NCI-H1105 treated with DMSO at 0.1 percent for 48 hours (cell line): ENCODE measurements at regions not wholly inside any gene's neighbourhood (a gene's known extent, or its start where the extent isn't known, plus 50 kb on each side); places are given as distances from the start of the nearest gene placed in this dataset.
"Not testable (repeated sequence)": the region's sequence is repeated elsewhere in the genome, so short reads cannot be mapped to it uniquely, and the experiment has no call there.

Source experiments
- DNase-seq: peaks from one replicate; lab custom pipeline; 2025; lab: John Stamatoyannopoulos, UW

DNA sequence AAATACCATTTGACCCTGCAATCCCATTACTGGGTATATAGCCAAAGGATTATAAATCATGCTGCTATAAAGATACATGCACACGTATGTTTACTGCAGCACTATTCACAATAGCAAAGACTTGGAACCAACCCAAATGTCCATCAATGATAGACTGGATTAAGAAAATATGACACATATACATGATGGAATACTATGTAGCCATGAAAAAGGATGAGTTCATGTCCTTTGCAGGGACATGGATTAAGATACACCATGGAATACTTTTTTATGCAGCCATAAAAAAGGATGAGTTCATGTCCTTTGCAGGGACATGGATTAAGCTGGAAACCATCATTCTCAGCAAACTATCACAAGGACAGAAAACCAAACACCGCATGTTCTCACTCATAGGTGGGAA, 226.8 kb upstream of the CTNND2 start:
- not testable (repeated sequence) for DNase-seq

DNA sequence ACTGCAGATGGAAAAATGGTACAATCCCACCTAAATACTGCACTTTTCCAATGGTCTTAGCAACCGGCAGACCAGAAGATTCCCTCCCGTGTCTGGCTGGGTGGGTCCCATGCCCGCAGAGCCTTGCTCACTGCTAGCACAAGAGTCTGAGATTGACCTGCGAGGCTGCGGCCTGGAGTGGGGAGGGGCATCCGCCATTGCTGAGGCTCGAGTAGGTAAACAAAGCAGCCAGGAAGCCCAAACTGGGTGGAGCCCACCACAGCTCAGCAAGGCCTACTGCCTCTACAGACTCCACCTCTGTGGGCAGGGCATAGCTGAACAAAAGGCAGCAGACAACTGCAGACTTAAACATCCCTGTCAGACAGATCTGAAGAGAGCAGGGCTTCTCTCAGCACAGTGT, 221.6 kb upstream of the CTNND2 start:
- DNase-seq = no peak

DNA sequence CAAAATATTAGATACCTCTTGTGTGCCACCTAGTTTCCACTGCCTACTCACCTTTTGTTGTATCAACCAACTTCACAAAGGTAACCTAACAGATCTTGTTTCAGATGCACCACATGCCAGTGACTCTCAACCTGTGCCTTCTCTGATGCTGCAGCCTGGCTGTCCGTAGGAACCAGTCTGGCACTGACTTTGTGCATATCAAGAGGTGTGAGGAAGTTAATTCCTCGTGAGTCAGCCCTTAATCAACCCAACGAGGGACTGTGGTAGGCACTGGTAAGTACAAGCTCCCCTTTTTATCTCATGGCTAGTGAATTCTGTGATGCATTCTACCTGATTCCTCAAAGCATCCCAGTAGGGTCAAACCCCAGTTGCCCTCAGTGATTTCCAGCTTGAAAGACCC, 215.4 kb upstream of the CTNND2 start:
- DNase-seq = no peak

DNA sequence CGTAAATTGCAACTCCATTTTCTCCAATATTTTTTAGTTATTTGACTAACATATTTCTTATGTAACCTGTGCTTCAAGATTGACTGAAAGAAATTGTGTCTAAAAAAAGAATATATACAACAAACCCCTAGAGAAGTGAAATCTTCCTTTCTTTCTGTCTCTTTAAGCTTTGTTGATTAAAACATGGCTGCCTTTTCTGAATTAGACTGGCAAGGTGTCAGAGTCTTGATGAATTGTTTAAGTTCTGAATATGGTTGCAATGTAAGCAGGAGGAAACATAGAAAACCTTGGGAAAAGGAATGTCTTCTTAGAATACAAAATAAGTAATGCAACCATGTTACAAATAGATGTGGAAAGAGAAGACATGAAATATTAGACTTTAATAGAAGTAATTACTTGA, 209.8 kb upstream of the CTNND2 start:
- DNase-seq = no peak

DNA sequence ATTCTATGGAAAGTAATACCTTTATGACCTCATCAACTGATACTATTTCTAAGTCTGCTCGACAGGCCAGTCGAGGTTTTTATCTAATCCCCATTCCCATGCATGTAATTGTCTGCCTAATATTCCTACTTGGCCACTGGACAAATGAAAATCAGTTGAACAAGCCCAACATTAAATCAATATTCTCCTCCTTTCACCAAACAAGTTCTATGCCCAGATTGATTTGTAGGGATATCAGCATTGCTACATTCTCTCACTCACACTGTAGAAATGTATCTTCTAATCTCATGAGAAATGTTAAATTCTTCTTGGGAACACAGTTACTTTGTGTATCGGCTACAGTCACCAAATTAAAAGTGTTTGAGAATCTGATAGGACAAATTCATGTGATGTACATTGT, 208.8 kb upstream of the CTNND2 start:
- DNase-seq = no peak

DNA sequence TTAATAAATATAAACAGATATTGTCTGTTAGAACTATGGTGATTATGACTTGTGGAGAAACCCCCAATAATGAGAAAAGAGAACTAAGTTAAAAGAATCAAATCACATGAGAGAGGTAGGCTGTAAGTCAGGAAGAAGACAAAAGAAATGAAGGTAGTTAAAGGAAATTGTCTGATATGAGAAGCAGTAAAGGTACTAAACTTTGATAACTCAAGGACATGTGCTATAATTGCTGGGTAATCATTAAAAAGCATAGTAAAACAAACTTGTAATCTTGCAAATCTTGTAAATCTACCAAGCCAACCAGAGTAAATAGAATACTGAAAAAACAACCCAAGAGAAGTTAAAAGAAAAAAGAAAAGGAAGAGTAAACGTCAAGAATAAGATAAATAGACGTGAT, 207.0 kb upstream of the CTNND2 start:
- no peak for DNase-seq

DNA sequence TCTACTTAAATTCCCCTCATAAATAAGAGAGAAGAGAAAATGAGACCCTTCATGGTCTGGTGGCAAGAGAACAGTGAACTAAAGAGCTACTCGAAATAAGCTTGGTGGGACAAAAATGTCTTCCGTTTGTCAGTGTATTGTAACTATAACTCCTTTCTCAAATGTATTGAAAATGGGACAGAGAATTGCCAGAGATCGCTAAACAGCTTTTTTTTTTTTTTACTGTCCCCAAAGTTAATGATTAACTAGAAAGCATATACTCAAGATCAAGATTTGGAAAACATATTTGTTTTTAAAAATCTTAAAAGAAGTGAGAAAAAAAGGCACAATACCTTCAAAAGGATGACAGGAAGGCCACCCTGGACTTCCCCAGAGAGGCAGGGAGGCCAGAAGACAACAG, 206.4 kb upstream of the CTNND2 start:
- no peak for DNase-seq

DNA sequence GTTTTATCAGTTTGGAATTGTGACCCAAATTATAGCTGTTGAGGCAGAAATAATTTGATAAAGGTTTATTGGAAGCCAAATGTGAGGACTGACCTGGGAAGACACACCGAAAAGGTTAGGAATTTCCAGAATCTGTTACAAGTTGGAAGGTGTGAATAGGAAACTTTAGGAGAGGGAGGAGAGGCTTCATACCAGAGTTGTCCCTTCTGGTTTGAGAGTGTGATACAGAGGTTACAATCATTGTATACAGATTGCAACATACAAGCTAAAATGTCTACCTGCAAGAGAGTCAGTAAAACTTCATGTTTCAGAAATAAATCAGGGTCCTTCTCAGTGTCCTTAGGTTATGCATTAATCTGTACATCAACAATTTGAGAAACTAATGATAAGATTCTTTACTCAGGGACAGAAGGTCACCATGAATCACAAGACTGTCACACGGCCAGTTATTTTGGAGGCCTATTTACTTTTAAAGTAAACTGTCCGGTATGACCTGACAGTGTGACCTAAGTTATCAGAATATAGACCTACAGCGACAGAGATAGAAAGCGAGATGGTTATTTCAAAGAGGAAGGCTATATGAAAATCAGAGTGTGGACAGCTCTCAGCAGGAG, 204.9 kb upstream of the CTNND2 start:
- DNase-seq = no peak

DNA sequence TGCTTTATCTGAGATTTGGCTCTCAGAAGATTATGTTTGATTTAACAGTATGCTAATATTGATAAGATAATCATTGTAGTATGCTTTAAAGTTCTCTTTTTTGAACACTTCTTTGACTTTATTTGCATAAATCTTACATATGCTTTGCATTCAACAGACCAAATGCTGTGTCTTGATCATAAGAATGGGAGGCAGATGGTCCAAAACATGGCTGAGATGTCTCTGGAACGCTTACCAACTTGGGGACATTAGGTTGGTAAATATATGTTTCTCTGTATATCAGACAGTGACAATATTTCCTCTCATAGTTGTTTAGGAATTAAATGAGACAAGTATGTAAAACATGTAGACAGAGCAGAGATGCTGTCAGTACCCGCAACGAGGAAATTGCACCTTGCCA, 197.9 kb upstream of the CTNND2 start:
- no peak for DNase-seq

DNA sequence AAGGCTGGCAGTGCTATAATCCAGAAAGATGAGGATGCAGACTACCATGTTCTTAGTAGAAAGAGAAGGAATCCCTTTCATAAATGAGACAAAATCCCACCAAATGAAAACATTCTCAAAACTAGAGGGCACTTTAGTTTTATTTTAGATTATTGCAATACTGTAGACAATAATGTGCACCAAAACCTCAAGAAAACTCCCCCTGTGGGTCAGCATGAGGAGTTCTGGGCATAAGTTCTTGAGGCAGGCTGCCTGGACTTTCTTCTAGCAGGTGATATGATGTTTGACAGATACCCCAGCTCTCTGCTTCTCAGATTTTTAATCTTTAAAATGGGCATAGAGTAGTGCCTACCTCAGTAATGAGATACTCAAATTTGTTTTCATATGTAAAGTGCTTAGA, 196.3 kb upstream of the CTNND2 start:
- DNase-seq = no peak

DNA sequence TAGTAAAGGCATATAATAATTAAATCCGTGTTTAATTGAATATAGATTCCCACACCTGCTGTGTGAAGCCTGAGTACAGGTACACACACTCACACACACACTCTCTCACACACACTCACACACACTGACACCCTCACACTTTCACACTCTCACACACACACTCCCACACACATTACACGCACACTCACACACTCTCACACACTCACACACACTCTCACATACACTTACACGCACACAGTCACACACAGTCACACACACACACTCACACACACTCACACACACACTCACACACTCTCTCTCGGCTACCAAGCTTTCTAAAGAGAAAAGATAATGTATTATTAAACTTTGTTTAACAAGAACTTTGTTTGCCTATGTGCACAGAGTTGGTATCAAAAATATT, 195.1 kb upstream of the CTNND2 start:
- DNase-seq = no peak

DNA sequence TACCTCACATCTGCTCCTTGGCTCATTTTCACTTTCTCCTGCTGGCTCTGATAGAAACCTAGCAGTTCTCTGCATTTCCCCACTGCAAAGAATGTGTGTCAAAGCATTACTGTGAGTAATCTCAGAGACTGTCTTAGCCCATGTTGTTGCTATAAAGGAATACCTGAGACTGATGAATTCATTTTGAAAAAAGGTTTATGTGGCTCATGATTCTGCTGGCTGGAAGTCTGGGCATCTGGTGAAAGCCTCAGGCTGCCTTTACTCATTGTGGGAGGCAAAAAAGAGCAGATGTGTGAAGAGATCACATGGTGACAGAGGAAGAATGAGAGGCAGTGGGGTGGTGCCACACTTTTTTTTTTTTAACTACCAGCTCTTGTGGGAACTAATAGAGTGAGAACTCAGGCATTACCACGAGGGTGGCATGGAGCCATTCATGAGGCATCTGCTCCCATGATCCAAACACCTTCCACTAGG, 191.6 kb upstream of the CTNND2 start:
- DNase-seq = no peak

DNA sequence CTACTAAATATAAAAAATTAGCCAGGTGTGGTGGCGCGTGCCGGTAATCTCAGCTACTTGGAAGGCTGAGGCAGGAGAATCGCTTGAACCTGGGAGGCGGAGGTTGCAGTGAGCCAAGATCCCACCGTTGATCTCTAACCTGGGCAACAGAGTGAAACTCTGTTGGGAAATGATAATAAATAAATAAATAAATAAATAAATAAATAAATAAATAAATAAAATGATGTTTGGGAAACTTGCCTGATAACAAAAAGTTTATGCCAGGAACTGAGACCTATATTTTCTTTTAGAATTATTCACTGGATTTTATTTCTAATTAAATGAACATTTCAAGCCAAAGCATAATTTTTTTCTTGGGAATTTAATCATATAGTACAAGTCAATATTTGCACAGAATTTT, 189.3 kb upstream of the CTNND2 start:
- DNase-seq = no peak

DNA sequence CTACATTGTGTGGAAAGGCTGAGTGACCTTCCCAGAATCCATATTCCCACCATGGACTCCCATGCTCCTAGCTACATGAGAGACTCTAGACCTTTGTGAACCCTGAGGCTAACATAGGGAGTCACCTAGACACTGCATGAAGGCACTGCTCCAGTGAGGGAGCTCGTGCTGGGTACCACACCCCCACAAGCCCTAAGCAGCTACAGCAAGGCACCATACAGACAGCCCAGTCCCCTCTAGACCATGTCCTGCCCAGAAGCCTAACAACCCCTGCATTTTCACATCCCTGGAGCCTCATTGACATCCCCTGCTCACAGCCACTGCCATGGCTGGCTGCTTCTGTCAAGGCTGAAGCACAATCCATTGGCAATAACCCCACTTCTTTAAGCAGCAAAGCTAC, 176.5 kb upstream of the CTNND2 start:
- no peak for DNase-seq

DNA sequence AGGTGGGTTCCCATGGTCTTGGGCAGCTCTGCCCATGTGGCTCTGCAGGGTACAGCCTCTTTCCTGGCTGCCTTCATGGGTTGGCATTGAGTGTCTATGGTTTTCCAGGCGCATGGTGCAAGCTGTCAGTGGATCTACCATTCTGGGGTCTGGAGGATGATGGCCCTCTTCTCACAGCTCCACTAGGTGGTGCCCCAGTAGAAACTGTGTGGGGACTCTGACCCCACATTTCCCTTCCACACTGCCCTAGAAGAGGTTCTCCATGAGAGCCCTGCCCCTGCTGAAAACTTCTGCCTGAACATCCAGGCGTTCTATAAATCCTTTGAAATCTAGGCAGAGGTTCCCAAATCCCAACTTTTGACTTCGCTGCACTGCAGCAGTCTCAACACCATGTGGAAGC, 174.0 kb upstream of the CTNND2 start:
- DNase-seq = not testable (repeated sequence)

DNA sequence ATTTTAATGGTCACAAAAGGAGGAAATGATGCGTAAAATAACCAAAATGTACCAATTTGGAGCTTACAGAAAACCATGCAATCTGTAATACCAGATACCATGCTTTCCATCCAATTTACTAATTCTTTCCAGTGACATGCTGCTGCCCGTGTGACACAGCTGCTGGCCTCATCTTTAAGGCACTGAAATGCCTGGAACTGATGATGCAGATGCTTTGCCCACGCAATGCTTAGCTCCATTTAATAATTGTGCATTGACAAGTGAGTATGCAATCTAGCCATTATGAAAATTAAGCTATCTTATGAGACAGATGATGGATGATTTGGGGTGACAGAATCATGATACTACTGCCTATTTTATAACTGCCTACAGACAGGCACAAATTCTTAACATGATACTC, 169.2 kb upstream of the CTNND2 start:
- DNase-seq = no peak

DNA sequence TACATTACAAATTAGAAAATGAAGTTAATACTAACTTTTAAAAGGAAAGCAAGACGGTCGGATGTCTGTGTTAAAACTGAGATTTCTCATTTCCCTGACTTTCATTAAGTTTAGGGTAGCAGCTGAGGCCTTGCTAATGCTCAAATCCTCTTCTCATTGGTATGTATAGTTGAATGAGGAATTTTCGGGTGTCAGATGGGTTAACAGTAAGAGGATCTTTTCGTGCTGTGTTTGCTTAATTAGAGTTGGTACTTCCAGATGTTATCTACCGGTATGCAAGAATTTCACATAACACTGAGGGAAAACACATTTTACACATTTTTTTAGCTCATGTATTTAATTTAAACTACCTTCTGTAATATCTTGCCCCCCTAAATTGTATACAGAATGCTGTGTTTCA, 168.2 kb upstream of the CTNND2 start:
- DNase-seq = no peak

DNA sequence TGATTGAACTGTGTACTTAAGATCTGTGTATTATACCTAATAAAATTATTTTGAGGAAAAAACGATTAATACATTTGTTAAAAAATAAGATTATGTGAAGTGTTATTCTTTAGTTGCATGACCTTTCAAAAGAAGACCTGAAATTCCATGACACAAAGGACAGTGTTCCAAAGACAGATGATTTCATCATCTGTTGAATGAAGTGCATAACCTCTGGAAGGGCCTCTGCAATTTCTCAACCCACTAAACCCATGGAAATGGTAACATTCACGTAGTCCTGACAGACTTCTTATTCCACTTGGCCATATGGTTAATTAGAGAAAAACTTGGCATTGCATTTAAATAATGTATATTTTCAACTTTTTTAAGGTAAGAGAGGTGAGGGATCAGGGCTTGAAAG, 167.2 kb upstream of the CTNND2 start:
- DNase-seq = no peak

DNA sequence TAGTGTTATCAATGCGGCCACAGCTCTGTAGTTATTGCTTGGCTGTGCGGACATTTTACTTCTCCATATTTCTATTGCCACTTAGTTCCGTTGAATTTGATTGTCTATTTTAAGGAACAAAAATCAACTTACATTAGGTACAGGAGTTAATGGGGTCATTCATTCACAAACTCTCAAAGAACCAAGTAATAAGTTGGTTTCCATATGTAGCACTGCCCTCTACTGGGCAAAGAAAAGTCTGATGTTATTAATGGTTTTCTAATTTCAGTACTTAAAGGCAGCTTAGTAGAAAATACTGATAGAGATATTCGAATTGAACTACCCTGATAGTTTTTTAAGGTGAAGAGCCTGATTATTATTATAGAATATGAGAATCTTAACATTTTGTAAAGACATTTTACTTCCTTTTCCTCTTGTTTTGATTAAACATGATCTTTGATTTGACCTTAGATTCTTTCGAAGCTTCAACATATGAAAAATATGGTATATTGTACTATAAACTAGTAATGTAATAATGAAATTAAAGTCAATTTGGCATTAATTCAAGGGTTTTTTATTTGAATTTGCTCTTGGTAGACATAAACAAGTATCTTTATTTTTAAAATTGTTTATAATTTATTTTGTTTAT, 119.5 kb upstream of the CTNND2 start:
- peak; percentile 68 for DNase-seq

DNA sequence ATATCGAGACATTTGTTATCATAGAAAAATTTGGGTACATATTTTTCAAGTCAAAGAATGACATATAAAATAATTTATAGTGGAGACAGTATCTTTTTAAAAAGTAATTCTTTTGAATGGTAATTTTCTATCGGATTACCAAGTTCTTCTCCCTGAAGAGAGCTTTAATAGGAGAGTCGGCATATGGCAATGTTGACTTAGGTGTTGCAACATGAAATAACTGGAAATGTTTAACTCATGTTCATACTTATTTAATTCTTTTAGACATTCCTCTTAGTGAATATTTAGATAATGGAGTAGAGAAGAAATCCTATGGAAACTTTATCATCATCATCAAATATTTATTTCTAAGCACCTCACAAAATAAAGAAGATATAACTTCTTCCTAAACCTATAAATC, 118.2 kb upstream of the CTNND2 start:
- no peak for DNase-seq

DNA sequence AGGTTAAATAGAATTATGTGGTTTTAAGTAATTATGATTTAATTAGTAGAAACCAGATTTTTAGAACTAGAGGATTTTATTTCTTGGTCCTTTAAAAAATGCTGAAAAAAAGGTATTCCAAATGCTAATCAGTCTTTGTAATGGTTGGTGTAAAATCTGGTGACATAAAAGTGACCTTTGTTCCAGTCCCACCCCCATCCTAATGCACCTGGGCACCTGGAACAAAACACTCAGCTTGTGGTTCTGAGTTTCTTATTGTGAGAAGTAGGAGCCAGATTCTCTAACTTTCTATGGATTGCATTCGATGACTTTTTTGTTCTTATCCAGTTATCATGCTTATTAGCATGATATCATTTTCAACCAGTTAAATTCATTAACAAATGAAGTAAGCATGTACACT, 115.1 kb upstream of the CTNND2 start:
- DNase-seq = no peak

DNA sequence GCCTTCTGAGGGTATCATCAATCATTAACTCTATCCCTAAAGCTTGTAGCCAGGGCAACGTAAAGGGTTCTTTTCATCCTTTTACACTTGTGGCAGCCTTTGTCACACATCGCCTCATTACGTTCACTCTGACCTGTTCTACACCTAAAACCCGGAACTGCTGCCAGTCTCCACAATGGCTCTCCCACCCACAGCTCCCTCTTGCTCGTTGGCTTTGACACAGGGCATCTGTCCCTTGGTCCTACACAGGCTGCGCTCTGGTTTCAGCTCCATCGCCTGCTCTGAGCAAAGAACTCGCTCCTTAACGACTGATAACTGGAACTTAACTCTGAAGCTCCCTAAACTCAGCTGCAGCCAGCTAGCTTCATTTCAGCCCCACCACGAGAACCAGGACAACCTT, 112.8 kb upstream of the CTNND2 start:
- peak; percentile 9 for DNase-seq

DNA sequence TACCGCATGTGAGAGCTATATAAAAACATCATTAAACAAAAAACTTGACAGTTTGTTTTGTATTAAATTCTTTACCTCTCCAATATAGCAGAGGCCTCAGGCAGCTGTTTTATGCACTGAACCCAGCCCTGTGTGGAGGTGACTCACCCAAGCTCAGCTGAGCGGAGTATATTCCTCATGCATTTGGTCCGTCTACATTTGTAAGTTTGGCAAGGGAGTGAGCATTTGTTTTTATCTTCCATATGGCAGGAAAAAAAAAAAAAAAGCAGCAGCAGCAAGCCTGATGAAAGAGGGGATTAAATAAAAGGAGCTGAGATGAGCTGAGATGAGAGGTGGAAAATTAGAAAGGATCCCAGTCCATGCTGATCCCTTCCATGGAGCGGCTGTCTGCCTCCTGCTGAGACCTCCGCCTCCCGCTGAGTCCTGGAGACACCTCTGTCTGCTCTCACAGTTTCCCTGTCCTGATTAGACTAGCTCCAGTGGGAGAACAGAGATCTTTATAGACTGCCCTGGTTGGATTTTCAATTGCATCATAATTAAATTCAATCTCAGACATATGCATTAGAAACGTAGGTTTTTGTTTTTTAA, 112.0 kb upstream of the CTNND2 start:
- no peak for DNase-seq

DNA sequence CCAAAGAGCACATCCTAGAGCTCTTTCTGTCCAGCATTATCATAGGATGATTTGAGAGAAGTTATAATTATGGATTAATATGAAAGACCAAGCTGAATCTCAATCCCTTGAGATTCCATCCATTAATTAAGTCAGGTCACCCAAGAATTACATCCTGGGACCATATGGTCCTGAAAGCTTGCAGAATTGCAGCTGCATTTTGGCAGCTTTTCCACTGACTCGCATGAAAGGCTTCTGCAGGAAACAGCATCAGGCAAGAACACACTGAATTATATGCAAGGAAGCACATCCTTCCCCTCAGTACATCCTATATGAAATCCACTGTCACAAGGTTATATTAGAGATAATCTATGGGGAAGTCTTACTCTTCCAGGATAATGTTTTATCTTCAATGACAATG, 109.1 kb upstream of the CTNND2 start:
- no peak for DNase-seq
